Body of pancreas (tissue), 4 donors: ENCODE measurements at regions not wholly inside any gene's neighbourhood (a gene's known extent, or its start where the extent isn't known, plus 50 kb on each side); places are given as distances from the start of the nearest gene placed in this dataset.

Experiments
- CTCF ChIP-seq, 7 experiments: fragments of 450-650 bp in 4 of 7; fragments of 200-600 bp in 3 of 7; sonication (generic) in 3 of 7; IDR thresholded peaks; one replicate each; pipeline ENCODE4 v1.5.1; 2016 to 2019; ENCODE audit warnings: antibody characterized with exemption in 7 of 7
- POLR2A ChIP-seq, 3 donors: fragments of 450-650 bp; IDR thresholded peaks; one replicate each; pipeline ENCODE4 v1.6.1; 2016; ENCODE audit warnings: antibody characterized with exemption in 3 of 3, mild to moderate bottlenecking in 2 of 3

DNA sequence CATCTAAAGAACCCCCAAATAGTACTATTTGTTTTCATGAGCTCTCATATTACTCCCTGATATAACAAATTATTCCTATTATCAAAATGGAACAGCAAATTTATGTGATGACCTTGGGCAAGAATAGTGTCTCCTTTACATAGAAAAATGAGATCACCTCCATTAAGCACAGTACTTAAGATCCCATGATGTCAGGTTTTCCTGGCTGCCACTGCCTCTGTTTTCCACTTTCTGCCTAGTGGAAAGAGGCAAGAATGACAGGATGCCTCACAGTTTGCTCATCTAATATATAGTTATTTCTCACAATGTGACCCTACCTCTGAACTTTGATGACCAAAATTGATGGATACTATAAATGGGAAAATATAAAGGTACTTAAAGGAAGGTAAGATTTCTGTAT is 260.1 kb upstream of the SGK1 start:
- TF ChIP-seq CTCF (IDR thresholded peaks at IDR 0.05) (no peak), POLR2A (IDR thresholded peaks at IDR 0.05) (no peak)
